SK-N-SH (cell line): ENCODE measurements at regions not wholly inside any gene's neighbourhood (a gene's known extent, or its start where the extent isn't known, plus 50 kb on each side); places are given as distances from the start of the nearest gene placed in this dataset.

ENCODE experiments used
- CTCF ChIP-seq: fragments of 200-600 bp; sonication (generic); IDR thresholded peaks from 2 replicates; pipeline ENCODE4 v1.6.1; 2017; ENCODE audit warnings: antibody characterized with exemption, mild to moderate bottlenecking, moderate library complexity
- FOXJ3 ChIP-seq: sonication (generic); formaldehyde crosslinking; IDR thresholded peaks from 2 replicates; pipeline ENCODE4 v1.5.1; 2020; ENCODE audit warnings: mild to moderate bottlenecking, missing genetic modification reagents
- POLR2AphosphoS5 ChIP-seq: IDR thresholded peaks from 2 replicates; pipeline ENCODE4 v1.6.1; 2012; ENCODE audit warnings: low read depth, low read length
- YY1 ChIP-seq: IDR thresholded peaks from 2 replicates; pipeline ENCODE4 v1.4.0; 2012; ENCODE audit warnings: low read depth, mild to moderate bottlenecking

- no peak for TF ChIP-seq CTCF
- TF ChIP-seq FOXJ3 (CRISPR knock-in tag) = no peak
- no peak for TF ChIP-seq YY1
- TF ChIP-seq POLR2AphosphoS5 = no peak
Observed at GRCh38 chr10:26368463-26368862, 69.7 kb upstream of the APBB1IP start.
